ENCODE measurements at regions not wholly inside any gene's neighbourhood (a gene's known extent, or its start where the extent isn't known, plus 50 kb on each side); places are given as distances from the start of the nearest gene placed in this dataset.

DNA sequence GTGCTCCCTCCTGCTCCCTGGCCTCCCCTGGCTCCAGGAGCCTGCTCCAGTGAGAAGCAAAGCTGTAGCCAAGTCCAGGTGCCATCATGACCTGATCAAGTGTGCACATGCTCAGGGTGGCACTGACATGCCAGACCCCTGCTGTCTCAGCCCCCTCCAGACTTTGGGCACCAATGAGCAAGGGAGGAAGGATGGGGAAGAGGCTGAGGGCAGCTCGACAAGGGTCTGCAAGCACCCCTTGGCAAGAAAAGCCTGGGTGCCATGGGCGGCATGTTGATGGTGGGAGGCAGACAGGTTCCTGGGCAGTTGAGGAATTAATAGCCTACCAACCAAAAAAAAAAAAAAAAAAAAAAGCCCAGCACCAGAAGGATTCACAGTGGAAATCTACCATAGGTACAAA, 942.6 kb upstream of the PRMT6 start:
- no peaks in the 10 kb centered on the region for H3K4me1 ChIP-seq
- DNase-seq: no peak
- no peaks in the 10 kb centered on the region for H3K9me3 ChIP-seq
- ATAC-seq: peak; percentile 15
- H3K27ac ChIP-seq: no peak overlapping the region
- intact Hi-C loops (cut with DNase I): no loop called here
- no peaks in the 10 kb centered on the region for H3K36me3 ChIP-seq
- H3K4me3 ChIP-seq: no peak overlapping the region
- no peaks in the 10 kb centered on the region for H3K27me3 ChIP-seq
- TF ChIP-seq CTCF (IDR thresholded peaks at IDR 0.05): no peak

- DNase-seq (no peak), ATAC-seq (no peak)
- Histone ChIP-seq H3K36me3 (no peaks in the 10 kb centered on the region), H3K9me3 (no peaks in the 10 kb centered on the region), H3K27me3 (no peaks in the 10 kb centered on the region), H3K27ac (no peak overlapping the region), H3K4me1 (no peaks in the 10 kb centered on the region), H3K4me3 (no peak overlapping the region)
- intact Hi-C loops (cut with DNase I): no loop called here
- no peak for TF ChIP-seq CTCF (IDR thresholded peaks at IDR 0.05)
Observed at GRCh38 chr1:106120789-106121188, 935.7 kb upstream of the PRMT6 start.

DNA sequence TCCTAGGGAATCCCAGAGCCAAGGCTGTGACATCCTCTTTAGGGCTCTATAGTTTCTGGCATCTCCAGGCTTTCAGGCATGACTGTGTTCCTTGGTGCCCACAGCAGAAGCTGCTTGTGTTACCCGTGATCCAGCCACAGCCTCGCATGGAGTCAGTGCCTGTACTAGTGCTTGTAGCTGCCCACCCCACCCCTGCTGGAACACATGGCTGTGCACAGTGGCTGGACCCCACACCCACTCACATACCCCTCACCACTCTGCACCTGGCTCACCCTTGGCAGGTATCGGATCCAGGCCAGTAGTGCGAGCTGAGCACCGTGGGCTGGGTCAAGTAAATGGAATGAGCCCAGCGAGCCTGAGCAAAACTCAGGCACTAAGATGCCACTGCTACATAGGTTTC, 934.7 kb upstream of the PRMT6 start:
- intact Hi-C loops (cut with DNase I): no loop called here
- DNase-seq (no peak), ATAC-seq (peak; percentile 16)
- Histone ChIP-seq H3K4me3 (no peak overlapping the region), H3K4me1 (no peaks in the 10 kb centered on the region), H3K27ac (no peak overlapping the region), H3K36me3 (no peaks in the 10 kb centered on the region), H3K27me3 (no peaks in the 10 kb centered on the region), H3K9me3 (no peaks in the 10 kb centered on the region)
- no peak for TF ChIP-seq CTCF (IDR thresholded peaks at IDR 0.05)

DNA sequence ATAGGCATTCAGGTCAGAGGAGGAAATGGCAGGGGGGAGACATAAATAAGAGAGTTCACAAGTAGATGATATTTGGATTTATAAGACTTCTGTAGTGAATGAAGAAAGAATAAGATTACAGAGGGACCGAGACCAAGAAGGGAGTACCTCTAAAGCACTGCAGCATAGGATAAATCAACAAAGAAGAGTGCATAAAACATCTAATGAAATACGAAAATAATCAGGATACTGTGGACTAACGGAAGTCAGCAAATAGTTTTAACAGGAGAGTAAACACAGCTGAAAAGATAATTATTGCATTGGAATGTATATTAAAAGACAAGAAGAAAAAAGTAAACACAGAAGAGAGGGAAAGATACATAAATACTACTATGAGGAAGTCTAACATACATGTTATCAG, 921.9 kb upstream of the PRMT6 start:
- Histone ChIP-seq H3K9me3 (no peaks in the 10 kb centered on the region), H3K27ac (no peak overlapping the region), H3K27me3 (no peaks in the 10 kb centered on the region), H3K36me3 (no peaks in the 10 kb centered on the region), H3K4me3 (no peak overlapping the region), H3K4me1 (no peaks in the 10 kb centered on the region)
- no peak for TF ChIP-seq CTCF (IDR thresholded peaks at IDR 0.05)
- intact Hi-C loops (cut with DNase I): no loop called here
- no peak for ATAC-seq
- DNase-seq: no peak

- Histone ChIP-seq H3K27ac (no peak overlapping the region), H3K27me3 (no peaks in the 10 kb centered on the region), H3K4me3 (no peak overlapping the region), H3K4me1 (no peaks in the 10 kb centered on the region), H3K9me3 (no peaks in the 10 kb centered on the region), H3K36me3 (no peaks in the 10 kb centered on the region)
- intact Hi-C loops (cut with DNase I): no loop called here
- no peak for TF ChIP-seq CTCF (IDR thresholded peaks at IDR 0.05)
- DNase-seq (no peak), ATAC-seq (no peak)
Observed at GRCh38 chr1:106173101-106173500, 883.4 kb upstream of the PRMT6 start.

DNA sequence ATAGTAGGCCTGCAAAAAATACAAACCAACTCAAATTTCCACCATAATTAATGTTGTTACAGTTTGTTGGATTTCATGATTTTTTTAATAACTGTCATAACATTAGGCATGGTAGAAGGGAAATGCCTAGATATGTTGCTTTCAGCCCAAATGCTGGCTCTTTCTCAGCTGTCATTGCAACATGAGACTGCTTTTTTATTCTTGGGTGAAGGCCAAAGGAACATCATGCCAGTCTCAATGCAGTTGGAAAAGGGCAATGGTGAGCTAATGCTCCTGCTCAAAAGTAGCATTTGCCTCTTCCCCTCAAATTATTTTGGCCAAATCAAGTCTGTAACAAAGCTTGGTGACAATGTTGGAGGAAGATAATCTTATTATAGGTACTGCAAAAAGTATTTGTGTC, 877.7 kb upstream of the PRMT6 start:
- no peaks in the 10 kb centered on the region for H3K36me3 ChIP-seq
- no peak overlapping the region for H3K4me3 ChIP-seq
- H3K4me1 ChIP-seq: no peaks in the 10 kb centered on the region
- H3K27me3 ChIP-seq: no peaks in the 10 kb centered on the region
- TF ChIP-seq CTCF (IDR thresholded peaks at IDR 0.05): no peak
- no peaks in the 10 kb centered on the region for H3K9me3 ChIP-seq
- H3K27ac ChIP-seq: no peak overlapping the region
- intact Hi-C loops (cut with DNase I): no loop called here
- ATAC-seq (no peak), DNase-seq (no peak)

All from upper lobe of right lung (tissue), 1 donor.